ENCODE measurements at regions not wholly inside any gene's neighbourhood (a gene's known extent, or its start where the extent isn't known, plus 50 kb on each side); places are given as distances from the start of the nearest gene placed in this dataset.

DNA sequence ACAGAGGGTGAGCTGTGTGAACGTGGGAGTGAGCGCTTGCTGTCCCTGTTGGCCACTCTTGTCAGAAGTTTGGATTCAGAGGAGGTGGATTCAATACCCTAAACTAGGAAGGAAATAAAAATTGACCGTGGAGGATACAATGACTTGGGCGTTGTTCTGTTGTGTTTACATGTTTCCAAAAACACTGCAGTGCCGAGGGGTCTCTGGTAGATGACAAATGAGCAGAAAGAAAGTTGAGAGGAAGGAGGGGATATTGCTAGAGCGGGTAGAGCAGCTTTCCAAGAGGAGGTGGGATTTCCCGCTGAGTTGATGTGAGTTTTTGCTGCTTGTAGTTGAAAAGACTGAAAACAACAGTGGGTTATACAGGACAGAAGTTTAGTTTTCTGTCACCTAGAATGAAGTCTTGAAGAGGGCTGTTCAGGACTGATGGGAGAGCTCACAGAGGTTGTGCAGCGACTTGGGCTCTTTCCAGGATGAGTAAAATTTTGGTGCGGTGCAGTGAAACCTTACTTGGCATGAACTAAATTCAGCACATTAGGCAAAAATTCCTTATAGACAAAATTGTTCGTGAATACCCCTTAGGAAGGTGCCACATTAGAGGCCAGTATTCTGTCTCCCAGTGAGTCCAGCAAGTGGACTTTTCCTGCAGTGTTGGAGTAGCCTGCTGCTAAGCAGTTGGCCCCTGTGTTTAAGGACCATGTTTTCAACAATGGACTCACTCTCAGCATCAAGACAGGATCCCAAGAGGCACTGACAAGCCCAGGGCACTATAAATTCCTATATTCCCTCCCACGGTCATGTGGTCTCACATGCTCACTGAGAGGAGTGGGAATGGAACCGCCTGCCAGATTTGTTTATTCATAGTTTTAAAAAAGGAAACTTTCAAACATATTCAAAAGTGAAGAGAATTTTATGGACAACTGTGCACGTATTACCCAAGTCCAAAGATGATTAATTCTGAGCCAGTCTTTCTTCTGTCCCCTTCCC is 435.0 kb upstream of the C2CD4B start:
- Mint-ChIP-seq H3K9me3 (ENCODE audit: low read depth, unreplicated experiment) (no peaks in the 10 kb centered on the region), H3K4me3 (ENCODE audit: low read depth, unreplicated experiment) (no peak overlapping the region), H3K27me3 (ENCODE audit: unreplicated experiment) (peaks cover 35% of the 10 kb centered on the region), H3K27ac (ENCODE audit: unreplicated experiment) (no peak overlapping the region), H3K4me1 (ENCODE audit: low read depth, unreplicated experiment) (peaks cover 13% of the 10 kb centered on the region), H3K36me3 (ENCODE audit: insufficient read depth, unreplicated experiment) (no peaks in the 10 kb centered on the region)
- no peak for DNase-seq
- no TSS peak for BruUV-seq (replicated peaks)
- CTCF ChIA-PET, result no interaction called here
- TF ChIP-seq, protein P1, sequence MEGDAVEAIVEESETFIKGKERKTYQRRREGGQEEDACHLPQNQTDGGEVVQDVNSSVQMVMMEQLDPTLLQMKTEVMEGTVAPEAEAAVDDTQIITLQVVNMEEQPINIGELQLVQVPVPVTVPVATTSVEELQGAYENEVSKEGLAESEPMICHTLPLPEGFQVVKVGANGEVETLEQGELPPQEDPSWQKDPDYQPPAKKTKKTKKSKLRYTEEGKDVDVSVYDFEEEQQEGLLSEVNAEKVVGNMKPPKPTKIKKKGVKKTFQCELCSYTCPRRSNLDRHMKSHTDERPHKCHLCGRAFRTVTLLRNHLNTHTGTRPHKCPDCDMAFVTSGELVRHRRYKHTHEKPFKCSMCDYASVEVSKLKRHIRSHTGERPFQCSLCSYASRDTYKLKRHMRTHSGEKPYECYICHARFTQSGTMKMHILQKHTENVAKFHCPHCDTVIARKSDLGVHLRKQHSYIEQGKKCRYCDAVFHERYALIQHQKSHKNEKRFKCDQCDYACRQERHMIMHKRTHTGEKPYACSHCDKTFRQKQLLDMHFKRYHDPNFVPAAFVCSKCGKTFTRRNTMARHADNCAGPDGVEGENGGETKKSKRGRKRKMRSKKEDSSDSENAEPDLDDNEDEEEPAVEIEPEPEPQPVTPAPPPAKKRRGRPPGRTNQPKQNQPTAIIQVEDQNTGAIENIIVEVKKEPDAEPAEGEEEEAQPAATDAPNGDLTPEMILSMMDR (IDR thresholded peaks at IDR 0.05; ENCODE audit: unreplicated experiment), result no peak
- intact Hi-C loops (cut with micrococcal nuclease; ENCODE audit: unreplicated experiment), result no loop called here

DNA sequence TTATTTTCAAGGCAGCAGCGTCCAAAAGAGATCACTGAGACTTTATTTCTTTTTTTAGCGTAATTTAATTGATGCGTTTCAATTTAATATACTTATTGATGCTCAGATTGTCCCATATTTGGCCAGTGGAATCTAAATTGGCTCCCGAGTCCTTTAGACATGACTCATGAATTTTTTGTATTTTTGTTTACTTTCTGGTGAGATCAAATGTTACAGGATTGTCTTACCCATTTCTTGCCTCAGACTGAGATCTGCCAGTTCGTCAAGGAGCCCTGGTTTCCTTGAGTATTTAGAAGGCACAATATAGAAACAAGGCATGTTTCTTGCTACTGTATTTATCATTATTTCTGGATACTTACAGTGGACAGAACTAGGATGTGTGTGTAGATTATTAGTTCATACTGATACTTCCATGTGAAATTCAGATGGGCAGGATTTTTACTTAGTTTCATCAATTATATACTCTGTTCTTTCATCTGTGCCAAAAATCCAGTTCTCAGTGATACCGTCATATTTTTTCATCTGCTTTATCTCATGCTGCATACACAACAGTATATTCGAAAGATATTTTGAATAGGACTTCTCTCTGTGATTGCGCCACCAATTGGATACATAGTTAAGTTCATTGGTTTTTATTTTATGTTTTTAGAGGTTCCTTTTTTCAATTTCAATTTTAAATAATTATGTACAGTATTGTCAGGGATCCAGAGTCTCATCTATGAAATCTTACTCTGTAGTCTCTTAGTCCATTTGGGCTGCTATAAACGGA is 436.9 kb upstream of the C2CD4B start:
- CTCF ChIA-PET, result interaction anchor here (2.4 kb wide), 1 partner anchor 9 kb away, joined by 13 read pairs; no protein-coding TSS in a partner anchor
- no peak overlapping the region for H3K27ac Mint-ChIP-seq (ENCODE audit: unreplicated experiment)
- DNase-seq, result no peak
- no peak overlapping the region for H3K4me3 Mint-ChIP-seq (ENCODE audit: low read depth, unreplicated experiment)
- no peaks in the 10 kb centered on the region for H3K36me3 Mint-ChIP-seq (ENCODE audit: insufficient read depth, unreplicated experiment)
- peaks cover 19% of the 10 kb centered on the region for H3K4me1 Mint-ChIP-seq (ENCODE audit: low read depth, unreplicated experiment)
- TF ChIP-seq, protein P1 (IDR thresholded peaks at IDR 0.05; ENCODE audit: unreplicated experiment), result no peak
- BruUV-seq (replicated peaks), result no TSS peak
- intact Hi-C loops (cut with micrococcal nuclease; ENCODE audit: unreplicated experiment), result no loop called here
- H3K27me3 Mint-ChIP-seq (ENCODE audit: unreplicated experiment), result peaks cover 35% of the 10 kb centered on the region
- H3K9me3 Mint-ChIP-seq (ENCODE audit: low read depth, unreplicated experiment), result no peaks in the 10 kb centered on the region

DNA sequence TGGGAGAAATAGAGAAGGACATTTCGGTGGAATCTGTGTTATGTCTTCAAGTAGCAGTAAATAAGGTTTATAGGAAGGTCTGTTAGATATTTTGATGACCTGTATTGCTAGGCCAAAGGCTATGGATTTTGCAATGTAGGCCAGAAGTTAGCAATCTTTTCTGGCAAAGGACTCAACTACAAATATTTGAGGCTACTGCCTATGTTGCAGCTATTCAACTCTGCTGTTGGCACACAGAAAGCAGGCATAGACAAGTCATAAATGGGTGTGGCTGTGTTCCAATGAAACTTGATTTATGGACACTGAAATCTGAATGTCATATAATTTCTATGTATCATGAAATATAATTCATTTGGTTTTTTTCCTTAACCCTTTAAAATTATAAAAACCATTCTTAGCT is 438.7 kb upstream of the C2CD4B start:
- peaks cover 29% of the 10 kb centered on the region for H3K27me3 Mint-ChIP-seq (ENCODE audit: unreplicated experiment)

DNA sequence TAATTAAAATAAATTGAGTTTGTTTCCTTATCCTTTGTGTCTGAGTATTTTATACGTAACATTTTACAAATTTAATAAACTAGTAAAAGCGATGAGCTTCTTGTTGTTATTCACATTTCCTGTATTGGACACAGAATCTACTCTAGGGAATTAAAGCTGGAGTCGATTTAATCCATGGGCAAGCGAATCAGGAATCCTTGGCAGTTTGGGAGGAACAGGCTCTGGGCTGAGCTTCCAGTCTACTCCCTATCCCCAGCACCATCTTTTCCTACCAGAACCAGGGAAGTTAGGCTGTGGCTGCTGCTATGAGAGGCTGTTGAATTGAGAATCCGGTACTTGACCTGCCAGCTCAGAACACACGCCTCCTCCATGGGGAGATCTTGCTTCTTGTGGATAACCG is 437.3 kb upstream of the TPM1 start:
- peaks cover 36% of the 10 kb centered on the region for H3K4me1 Mint-ChIP-seq (ENCODE audit: low read depth, unreplicated experiment)
- H3K36me3 Mint-ChIP-seq (ENCODE audit: insufficient read depth, unreplicated experiment), result no peaks in the 10 kb centered on the region
- no peak for DNase-seq
- H3K27ac Mint-ChIP-seq (ENCODE audit: unreplicated experiment), result no peak overlapping the region
- CTCF ChIA-PET, result interaction anchor here (0.7 kb wide), 1 partner anchor 213 kb away, joined by 3 read pairs; no protein-coding TSS in a partner anchor
- no TSS peak for BruUV-seq (replicated peaks)
- no peak overlapping the region for H3K4me3 Mint-ChIP-seq (ENCODE audit: low read depth, unreplicated experiment)
- intact Hi-C loops (cut with micrococcal nuclease; ENCODE audit: unreplicated experiment), result no loop called here
- TF ChIP-seq, protein P1 (IDR thresholded peaks at IDR 0.05; ENCODE audit: unreplicated experiment), result no peak
- H3K9me3 Mint-ChIP-seq (ENCODE audit: low read depth, unreplicated experiment), result peaks cover 5% of the 10 kb centered on the region
- peaks cover 20% of the 10 kb centered on the region for H3K27me3 Mint-ChIP-seq (ENCODE audit: unreplicated experiment)

More for the DNA sequence above, 438.7 kb upstream of the C2CD4B start:
- DNase-seq, result no peak
- H3K9me3 Mint-ChIP-seq (ENCODE audit: low read depth, unreplicated experiment), result peaks cover 5% of the 10 kb centered on the region
- no peak overlapping the region for H3K27ac Mint-ChIP-seq (ENCODE audit: unreplicated experiment)
- no peaks in the 10 kb centered on the region for H3K36me3 Mint-ChIP-seq (ENCODE audit: insufficient read depth, unreplicated experiment)
- CTCF ChIA-PET, result interaction anchor here (2.4 kb wide), 1 partner anchor 11 kb away, joined by 13 read pairs; no protein-coding TSS in a partner anchor
- no peak overlapping the region for H3K4me3 Mint-ChIP-seq (ENCODE audit: low read depth, unreplicated experiment)
- no TSS peak for BruUV-seq (replicated peaks)
- H3K4me1 Mint-ChIP-seq (ENCODE audit: low read depth, unreplicated experiment), result peaks cover 34% of the 10 kb centered on the region
- intact Hi-C loops (cut with micrococcal nuclease; ENCODE audit: unreplicated experiment), result no loop called here
- TF ChIP-seq, protein P1 (IDR thresholded peaks at IDR 0.05; ENCODE audit: unreplicated experiment), result no peak

Measured in Calu3 (cell line).